GM21381 (cell line): ENCODE measurements at regions not wholly inside any gene's neighbourhood (a gene's known extent, or its start where the extent isn't known, plus 50 kb on each side); places are given as distances from the start of the nearest gene placed in this dataset.
"Not testable (repeated sequence)": the region's sequence is repeated elsewhere in the genome, so short reads cannot be mapped to it uniquely, and the experiment has no call there.

Experiments used
- ATAC-seq: cut with Tn5 transposase; IDR thresholded peaks from one replicate; pipeline ENCODE4 v1.9.1; 2021; ENCODE audit warnings: mild to moderate bottlenecking, moderate library complexity; ENCODE audit not compliant: unreplicated experiment

DNA sequence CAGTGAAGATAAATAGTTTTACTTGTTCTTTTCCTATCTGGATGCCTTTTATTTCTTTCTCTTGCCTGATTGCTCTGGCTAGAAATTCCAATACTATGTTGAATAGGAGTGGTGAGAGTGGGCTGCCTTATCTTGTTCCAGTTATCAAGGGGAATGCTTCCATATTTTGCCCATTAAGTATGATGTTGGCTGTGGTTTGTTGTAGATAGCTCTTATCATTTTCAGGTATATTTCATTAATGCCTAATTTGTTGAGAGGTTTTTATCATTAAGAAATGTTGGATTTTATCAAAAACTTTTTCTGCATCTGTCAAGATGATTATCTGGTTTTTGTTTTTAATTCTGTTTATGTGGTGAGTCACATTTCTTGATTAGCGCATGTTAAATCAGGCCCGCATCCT, 655.8 kb downstream of the NUP35 start:
- no peak for ATAC-seq

DNA sequence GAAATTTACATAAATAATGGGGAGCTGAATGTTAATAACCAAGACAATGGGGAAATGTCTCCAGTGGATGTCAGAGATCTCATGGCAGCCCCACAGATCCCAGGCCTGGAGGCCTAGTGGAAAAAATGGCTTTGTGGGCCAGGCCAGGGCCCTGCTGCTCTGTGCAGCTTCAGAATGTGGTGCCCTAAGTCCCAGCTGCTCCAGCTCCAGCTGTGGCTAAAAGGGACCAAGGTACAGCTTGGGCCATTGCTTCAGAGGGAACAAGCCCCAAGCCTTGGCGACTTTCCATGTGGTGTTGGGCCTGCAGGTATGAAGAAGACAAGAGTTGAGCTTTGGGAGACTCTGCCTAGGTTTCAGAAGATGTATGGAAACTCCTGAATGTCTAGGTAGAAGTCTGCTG, 658.2 kb downstream of the NUP35 start:
- ATAC-seq: no peak

DNA sequence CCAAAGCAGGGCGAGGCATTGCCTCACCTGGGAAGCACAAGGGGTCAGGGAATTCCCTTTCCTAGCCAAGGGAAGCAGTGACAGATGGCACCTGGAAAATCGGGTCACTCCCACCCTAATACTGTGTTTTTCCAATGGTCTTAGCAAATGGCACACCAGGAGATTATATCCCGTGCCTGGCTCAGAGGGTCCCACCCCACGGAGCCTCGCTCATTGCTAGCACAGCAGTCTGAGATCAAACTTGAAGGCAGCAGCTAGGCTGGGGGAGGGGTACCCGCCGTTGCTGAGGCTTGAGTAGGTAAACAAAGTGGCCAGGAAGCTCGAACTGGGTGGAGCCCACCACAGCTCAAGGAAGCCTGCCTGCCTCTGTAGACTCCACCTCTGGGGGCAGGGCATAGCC, 664.6 kb downstream of the NUP35 start:
- not testable (repeated sequence) for ATAC-seq

DNA sequence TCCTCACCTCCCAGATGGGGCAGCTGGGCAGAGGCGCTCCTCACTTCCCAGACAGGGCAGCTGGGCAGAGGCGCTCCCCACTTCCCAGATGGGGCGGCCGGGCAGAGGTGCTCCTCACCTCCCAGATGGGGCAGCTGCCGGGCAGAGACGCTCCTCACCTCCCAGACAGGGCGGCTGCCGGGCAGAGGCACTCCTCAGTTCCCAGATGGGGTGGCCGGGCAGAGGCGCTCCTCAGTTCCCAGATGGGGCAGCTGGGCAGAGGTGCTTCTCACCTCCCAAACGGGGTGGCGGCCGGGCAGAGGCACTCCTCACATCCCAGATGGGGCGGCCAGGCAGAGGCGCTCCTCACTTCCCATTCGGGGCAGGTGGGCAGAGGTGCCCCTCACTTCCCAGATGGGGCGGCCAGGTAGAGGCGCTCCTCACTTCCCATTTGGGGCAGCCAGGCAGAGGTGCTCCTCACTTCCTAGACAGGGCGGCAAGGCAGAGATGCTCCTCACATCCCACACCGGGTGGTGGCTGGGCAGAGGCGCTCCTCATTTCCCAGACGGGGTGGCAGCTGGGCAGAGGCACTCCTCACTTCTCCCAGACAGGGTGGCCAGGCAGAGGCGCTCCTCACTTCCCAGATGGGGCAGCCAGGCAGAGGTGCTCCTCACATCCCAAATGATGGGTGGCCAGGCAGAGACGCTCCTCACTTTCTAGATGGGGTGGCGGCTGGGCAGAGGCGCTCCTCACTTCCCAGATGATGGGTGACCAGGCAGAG, 668.1 kb downstream of the NUP35 start:
- ATAC-seq: not testable (repeated sequence)

- no peak for ATAC-seq
These were observed 674.3 kb downstream of the NUP35 start for GRCh38 chr2:183798535-183798934.

DNA sequence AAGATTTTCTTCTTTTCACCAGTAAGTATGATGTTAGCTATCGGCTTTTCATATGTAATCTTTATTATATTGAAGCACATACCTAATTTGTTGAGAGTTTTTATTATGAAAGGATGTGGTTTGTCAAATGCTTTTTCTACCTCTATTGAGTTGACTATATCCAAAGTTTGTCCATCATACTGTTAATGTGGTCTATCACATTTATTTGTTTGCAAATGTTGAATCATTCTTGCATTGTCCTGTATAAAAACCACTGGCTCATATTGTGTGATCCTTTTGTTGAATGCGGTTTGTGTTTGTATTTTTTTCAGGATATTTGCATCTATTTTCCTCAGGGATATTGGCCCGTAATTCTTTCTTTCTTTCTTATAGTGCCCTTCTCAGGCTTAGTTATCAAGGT, 675.5 kb downstream of the NUP35 start:
- ATAC-seq: no peak

- ATAC-seq: no peak
These were observed 679.4 kb downstream of the NUP35 start for GRCh38 chr2:183803596-183803995.

GRCh38 chr2:183807870-183808269, 683.6 kb downstream of the NUP35 start:
- no peak for ATAC-seq

- no peak for ATAC-seq
These were observed 685.2 kb downstream of the NUP35 start for GRCh38 chr2:183809404-183809803.

DNA sequence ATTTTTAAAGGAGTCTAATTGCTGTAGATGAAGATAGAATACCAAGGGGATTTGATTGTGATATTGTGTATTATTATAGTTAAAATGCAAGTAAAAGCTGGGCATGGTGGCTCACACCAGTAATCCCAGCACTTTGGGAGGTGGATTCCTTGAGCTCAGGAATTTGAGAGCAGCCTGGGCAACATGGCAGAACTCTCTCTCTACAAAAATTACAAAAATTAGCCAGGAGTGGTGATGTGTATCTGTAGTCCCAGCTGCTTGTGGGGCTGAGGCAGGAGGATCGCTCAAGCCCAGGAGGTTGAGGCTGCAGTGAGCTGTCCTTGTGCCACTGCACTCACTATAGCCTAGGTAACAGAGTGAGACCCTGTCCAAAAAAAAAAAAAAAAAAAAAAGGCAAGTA, 687.0 kb downstream of the NUP35 start:
- no peak for ATAC-seq

GRCh38 chr2:183812091-183812490, 687.8 kb downstream of the NUP35 start:
- ATAC-seq: no peak

DNA sequence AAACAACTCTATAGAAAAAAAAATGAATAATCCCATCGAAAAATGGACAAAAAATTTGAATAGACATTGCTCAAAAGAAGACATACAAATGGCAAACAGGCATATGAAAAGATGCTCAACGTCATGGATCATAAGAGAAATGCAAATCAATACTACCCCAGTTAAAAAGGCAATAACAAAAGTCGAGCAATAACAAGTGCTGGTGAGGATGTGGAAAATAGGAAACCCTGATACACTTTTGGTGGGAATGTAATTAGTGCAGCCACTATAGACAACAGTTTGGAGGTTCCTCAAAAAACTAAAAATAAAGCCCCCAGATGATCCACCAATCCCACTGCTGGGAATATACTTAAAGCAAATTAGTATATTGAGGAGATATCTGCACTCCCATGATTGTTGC, 701.5 kb downstream of the NUP35 start:
- ATAC-seq: no peak

DNA sequence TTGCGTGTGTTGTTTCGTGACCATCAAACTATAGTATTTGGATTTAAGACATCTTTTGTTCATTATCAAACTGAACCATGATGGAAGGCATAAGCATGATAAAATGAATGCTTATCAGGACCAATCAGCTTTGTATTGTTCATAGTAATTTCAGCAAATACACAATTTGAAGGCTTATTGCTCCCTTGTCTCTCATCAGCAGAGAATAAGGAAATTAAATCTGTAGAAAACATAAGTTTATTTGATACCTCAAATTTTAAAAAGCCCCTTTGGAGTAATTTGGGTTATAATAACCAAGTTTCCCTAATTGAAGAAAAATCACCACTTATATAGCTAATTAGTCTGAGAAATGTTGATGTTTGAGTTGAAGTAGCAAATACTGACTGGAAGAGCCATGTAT, 705.7 kb downstream of the NUP35 start:
- ATAC-seq: no peak

GRCh38 chr2:183837157-183837556, 712.9 kb downstream of the NUP35 start:
- no peak for ATAC-seq

GRCh38 chr2:183838295-183838694, 714.1 kb downstream of the NUP35 start:
- no peak for ATAC-seq

GRCh38 chr2:183840061-183840584, 715.9 kb downstream of the NUP35 start:
- ATAC-seq: no peak

GRCh38 chr2:183849826-183850225, 725.6 kb downstream of the NUP35 start:
- ATAC-seq: not testable (repeated sequence)

- no peak for ATAC-seq
These were observed 734.9 kb downstream of the NUP35 start for GRCh38 chr2:183859129-183859528.

- ATAC-seq: no peak
These were observed 731.7 kb upstream of the ZNF804A start for GRCh38 chr2:183866666-183867065.

DNA sequence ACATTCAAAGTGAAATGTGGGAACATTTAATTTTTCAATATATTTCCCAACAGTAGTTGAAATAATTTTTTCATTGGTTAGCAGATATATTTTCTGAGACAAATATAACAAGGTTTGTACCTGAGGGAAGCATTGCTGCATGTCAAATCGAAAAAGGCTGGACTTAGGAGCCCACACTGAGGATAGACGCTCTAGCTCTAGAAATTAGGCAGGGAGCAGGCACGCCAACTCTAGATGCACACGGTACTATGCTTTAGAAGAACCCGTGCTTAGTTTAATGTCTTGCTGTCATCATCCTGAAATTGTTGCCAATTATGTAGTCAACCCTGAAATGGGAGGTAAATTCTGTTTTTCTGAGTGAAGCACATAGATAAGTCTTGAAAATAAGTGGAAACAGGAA, 731.1 kb upstream of the ZNF804A start:
- no peak for ATAC-seq

DNA sequence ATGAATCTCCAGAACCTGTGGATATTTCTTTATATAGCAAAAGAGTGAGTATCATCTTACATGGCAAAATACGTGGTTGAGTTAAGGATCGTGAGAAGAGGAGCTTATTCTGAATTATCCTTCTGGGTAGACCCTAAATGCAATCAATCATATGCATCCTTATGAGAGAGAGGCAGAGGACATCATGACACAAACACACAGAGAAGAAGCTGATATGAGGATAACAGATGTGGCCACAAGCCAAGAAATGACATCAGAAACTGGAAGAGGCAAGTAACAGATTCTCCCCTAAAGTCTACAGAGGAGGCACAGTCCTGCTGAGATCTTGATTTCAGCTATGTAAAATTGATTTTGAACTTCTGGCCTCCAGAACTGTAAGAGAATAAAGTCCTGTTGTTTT, 730.2 kb upstream of the ZNF804A start:
- ATAC-seq: no peak

- ATAC-seq: no peak
These were observed 729.6 kb upstream of the ZNF804A start for GRCh38 chr2:183868707-183869106.

DNA sequence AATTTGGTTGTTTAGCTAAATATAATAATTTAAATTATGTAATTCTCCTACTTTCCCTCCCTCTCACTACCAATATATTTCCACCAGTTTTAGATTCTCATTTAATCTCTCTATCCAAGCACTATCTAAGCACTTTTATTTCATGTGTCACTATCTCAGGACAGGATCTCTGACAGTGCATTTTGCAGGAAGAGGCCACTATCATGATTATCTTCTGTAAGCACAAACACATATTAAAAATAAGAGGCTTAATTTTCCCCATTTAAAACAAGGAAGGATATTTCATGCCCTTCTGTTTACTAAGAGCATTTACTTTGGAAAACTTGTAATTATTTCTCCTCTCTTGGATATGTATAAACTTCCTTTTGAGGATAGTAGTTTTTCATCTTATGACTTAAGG, 726.2 kb upstream of the ZNF804A start:
- ATAC-seq: no peak
